OCI-LY3 (cell line): ENCODE measurements at regions not wholly inside any gene's neighbourhood (a gene's known extent, or its start where the extent isn't known, plus 50 kb on each side); places are given as distances from the start of the nearest gene placed in this dataset.

ENCODE experiments used
- EZH2phosphoT487 ChIP-seq: fragments of 200-600 bp; shearing (Covaris generic); IDR thresholded peaks from 2 replicates; pipeline ENCODE4 v1.6.1; 2018; ENCODE audit warnings: antibody characterized with exemption, mixed run types, low read depth
- TF ChIP-seq, protein P1 (sequence below): fragments of 200-600, 300-600 bp; sonication (generic); IDR thresholded peaks from 2 replicates; pipeline ENCODE4 v1.5.1; 2014; ENCODE audit warnings: antibody characterized with exemption, low read length, low read depth

- TF ChIP-seq, protein P1, sequence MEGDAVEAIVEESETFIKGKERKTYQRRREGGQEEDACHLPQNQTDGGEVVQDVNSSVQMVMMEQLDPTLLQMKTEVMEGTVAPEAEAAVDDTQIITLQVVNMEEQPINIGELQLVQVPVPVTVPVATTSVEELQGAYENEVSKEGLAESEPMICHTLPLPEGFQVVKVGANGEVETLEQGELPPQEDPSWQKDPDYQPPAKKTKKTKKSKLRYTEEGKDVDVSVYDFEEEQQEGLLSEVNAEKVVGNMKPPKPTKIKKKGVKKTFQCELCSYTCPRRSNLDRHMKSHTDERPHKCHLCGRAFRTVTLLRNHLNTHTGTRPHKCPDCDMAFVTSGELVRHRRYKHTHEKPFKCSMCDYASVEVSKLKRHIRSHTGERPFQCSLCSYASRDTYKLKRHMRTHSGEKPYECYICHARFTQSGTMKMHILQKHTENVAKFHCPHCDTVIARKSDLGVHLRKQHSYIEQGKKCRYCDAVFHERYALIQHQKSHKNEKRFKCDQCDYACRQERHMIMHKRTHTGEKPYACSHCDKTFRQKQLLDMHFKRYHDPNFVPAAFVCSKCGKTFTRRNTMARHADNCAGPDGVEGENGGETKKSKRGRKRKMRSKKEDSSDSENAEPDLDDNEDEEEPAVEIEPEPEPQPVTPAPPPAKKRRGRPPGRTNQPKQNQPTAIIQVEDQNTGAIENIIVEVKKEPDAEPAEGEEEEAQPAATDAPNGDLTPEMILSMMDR, result no peak
- TF ChIP-seq EZH2phosphoT487, result no peak
Measured at GRCh38 chr1:22267413-22268175, 124.7 kb upstream of the WNT4 start.
